Gastroesophageal sphincter (tissue), 4 donors: ENCODE measurements at regions not wholly inside any gene's neighbourhood (a gene's known extent, or its start where the extent isn't known, plus 50 kb on each side); places are given as distances from the start of the nearest gene placed in this dataset.
"Not testable (repeated sequence)": the region's sequence is repeated elsewhere in the genome, so short reads cannot be mapped to it uniquely, and the experiment has no call there.

Experiments
- ATAC-seq: fragments of 150-250 bp; one replicate; pipeline ENCODE4 v1.9.1; 2016; ENCODE audit warnings: mild to moderate bottlenecking, moderate library complexity
- H3K27ac ChIP-seq, 4 donors: fragments of 200-600 bp; sonication (generic) in 3 of 4; 1 replicate in 3 of 4; 2 replicates in 1 of 4; pipeline ENCODE4 v1.5.1; 2016 to 2019
- H3K27me3 ChIP-seq: fragments of 200-600 bp; sonication (generic); one replicate; pipeline ENCODE4 v1.5.1; 2019
- H3K36me3 ChIP-seq, 2 donors: fragments of 200-600 bp; sonication (generic); one replicate each; pipeline ENCODE4 v1.5.1; 2019; ENCODE audit warnings: control low read depth in 1 of 2
- H3K4me1 ChIP-seq, 3 donors: fragments of 200-600 bp; sonication (generic); 1 replicate in 2 of 3; 2 replicates in 1 of 3; pipeline ENCODE4 v1.5.1; 2016 to 2019; ENCODE audit warnings: control low read depth in 2 of 3
- H3K4me3 ChIP-seq, 2 donors: fragments of 200-600 bp; sonication (generic); one replicate each; pipeline ENCODE4 v1.5.1; 2019; ENCODE audit warnings: mild to moderate bottlenecking in 1 of 2, moderate library complexity in 1 of 2
- H3K9me3 ChIP-seq, 3 donors: fragments of 200-600 bp; sonication (generic); one replicate each; pipeline ENCODE4 v1.5.1; 2017 to 2019; ENCODE audit warnings: control low read depth in 2 of 3
- EP300 ChIP-seq: sonication (generic); formaldehyde crosslinking; IDR thresholded peaks from one replicate; pipeline ENCODE4 v1.6.1; 2017; ENCODE audit warnings: antibody characterized with exemption, mild to moderate bottlenecking
- POLR2A ChIP-seq, 2 donors: fragments of 450-650 bp; IDR thresholded peaks; one replicate each; pipeline ENCODE4 v1.6.1; 2017; ENCODE audit warnings: antibody characterized with exemption in 2 of 2, mild to moderate bottlenecking in 2 of 2, moderate library complexity in 1 of 2
- POLR2AphosphoS5 ChIP-seq: sonication (generic); formaldehyde crosslinking; IDR thresholded peaks from one replicate; pipeline ENCODE4 v1.6.1; 2017; ENCODE audit warnings: antibody characterized with exemption
- WGBS, 2 donors: methylation state at CpG; one replicate each; pipeline ENCODE4 v1.1.5; 2018; ENCODE audit warnings: low coverage in 1 of 2; 5-methylcytosine and 5-hydroxymethylcytosine counted together
- TF ChIP-seq, protein P1 (sequence below), 4 experiments: fragments of 200-600 bp in 2 of 4; fragments of 450-650 bp in 2 of 4; sonication (generic) in 1 of 4; IDR thresholded peaks; one replicate each; pipeline ENCODE4 v1.5.1; 2017 to 2019; ENCODE audit warnings: antibody characterized with exemption in 4 of 4, mild to moderate bottlenecking in 2 of 4, moderate library complexity in 2 of 4

DNA sequence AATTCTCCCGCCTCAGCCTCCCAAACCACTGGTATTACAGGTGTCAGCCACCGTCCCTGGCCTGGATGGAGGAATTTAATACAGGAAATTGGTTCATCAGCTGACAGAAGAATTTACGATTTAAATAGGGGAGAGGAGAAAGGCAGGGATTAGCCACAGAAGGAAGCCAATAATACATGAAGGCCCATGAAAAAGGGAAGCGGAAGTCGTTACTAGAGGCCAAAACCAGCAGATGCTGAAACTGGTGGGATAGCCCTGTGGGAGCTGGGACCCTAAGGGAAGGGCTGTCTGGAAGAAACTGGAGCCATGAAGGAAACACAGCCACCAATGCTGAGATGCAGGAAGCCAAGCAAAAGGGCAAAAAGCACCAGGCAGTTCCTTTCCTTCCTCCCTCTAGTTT is 163.7 kb upstream of the RMP24 start:
- 62 to 79% methylated on average over 2 of the region's 5 CpGs for WGBS, 2 donors
- no peak overlapping the region for H3K27ac ChIP-seq

DNA sequence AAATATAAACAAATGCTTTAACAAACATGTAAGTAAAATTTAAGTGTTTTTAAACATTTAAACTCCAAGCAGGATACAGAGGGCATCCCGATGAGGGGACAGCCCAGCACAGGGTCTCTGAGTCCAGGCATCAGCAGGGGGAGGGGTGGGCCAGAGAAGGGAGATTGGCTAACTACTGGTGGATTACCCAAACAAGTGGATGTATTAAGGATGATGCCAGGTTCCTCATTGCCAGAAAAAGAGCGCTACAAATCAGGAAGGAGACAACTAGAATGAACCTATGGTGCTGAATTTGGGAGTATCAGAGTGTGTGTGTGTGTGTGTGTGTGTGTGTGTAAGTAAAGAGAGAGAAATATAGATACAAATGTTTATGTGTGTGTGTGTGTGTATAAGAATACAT is 162.0 kb upstream of the RMP24 start:
- TF ChIP-seq, protein P1, sequence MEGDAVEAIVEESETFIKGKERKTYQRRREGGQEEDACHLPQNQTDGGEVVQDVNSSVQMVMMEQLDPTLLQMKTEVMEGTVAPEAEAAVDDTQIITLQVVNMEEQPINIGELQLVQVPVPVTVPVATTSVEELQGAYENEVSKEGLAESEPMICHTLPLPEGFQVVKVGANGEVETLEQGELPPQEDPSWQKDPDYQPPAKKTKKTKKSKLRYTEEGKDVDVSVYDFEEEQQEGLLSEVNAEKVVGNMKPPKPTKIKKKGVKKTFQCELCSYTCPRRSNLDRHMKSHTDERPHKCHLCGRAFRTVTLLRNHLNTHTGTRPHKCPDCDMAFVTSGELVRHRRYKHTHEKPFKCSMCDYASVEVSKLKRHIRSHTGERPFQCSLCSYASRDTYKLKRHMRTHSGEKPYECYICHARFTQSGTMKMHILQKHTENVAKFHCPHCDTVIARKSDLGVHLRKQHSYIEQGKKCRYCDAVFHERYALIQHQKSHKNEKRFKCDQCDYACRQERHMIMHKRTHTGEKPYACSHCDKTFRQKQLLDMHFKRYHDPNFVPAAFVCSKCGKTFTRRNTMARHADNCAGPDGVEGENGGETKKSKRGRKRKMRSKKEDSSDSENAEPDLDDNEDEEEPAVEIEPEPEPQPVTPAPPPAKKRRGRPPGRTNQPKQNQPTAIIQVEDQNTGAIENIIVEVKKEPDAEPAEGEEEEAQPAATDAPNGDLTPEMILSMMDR (IDR thresholded peaks at IDR 0.05) = no peak
- no peak for TF ChIP-seq POLR2A (IDR thresholded peaks at IDR 0.05)
- TF ChIP-seq EP300 = no peak
- no peak for TF ChIP-seq POLR2AphosphoS5
- Histone ChIP-seq H3K9me3 (no peaks in the 10 kb centered on the region), H3K36me3 (no peaks in the 10 kb centered on the region), H3K27ac (no peak overlapping the region), H3K4me1 (no peaks in the 10 kb centered on the region), H3K4me3 (no peak overlapping the region), H3K27me3 (no peaks in the 10 kb centered on the region)
- WGBS, 2 donors = 79 to 89% methylated on average over 1 to 2 of the region's 2 CpGs
- no peak for ATAC-seq

More for the DNA sequence above, 163.7 kb upstream of the RMP24 start:
- no peaks in the 10 kb centered on the region for H3K9me3 ChIP-seq
- TF ChIP-seq, protein P1 (IDR thresholded peaks at IDR 0.05) = no peak
- TF ChIP-seq EP300 = no peak
- TF ChIP-seq POLR2A (IDR thresholded peaks at IDR 0.05) = no peak
- H3K4me1 ChIP-seq = no peaks in the 10 kb centered on the region
- H3K36me3 ChIP-seq = no peaks in the 10 kb centered on the region
- ATAC-seq = no peak
- H3K27me3 ChIP-seq = no peaks in the 10 kb centered on the region
- H3K4me3 ChIP-seq = no peak overlapping the region

DNA sequence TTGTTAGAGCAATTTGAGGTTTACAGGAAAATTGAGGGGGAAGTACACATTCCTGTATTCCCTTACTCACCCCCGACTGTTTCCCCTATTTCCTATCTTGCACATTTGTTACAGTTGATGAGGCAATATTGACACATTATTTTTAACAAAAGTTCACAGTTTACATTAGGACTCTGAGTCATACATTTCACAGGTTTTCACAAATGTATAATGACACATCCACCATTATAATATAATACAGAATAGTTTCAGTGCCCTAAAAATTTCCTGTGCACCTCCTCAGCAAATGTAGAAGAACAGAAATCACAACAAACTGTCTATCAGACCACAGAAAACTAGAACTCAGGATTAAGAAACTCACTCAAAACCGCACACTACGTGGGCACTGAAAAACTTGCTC is 160.6 kb upstream of the RMP24 start:
- ATAC-seq = no peak
- Histone ChIP-seq H3K36me3 (no peaks in the 10 kb centered on the region), H3K4me1 (no peaks in the 10 kb centered on the region), H3K27me3 (no peaks in the 10 kb centered on the region), H3K4me3 (no peak overlapping the region), H3K27ac (no peak overlapping the region), H3K9me3 (no peaks in the 10 kb centered on the region)
- 72 to 73% methylated on average over 3 of the region's 3 CpGs for WGBS, 2 donors
- TF ChIP-seq, protein P1 (IDR thresholded peaks at IDR 0.05) = no peak
- no peak for TF ChIP-seq POLR2AphosphoS5
- no peak for TF ChIP-seq POLR2A (IDR thresholded peaks at IDR 0.05)
- TF ChIP-seq EP300 = no peak

DNA sequence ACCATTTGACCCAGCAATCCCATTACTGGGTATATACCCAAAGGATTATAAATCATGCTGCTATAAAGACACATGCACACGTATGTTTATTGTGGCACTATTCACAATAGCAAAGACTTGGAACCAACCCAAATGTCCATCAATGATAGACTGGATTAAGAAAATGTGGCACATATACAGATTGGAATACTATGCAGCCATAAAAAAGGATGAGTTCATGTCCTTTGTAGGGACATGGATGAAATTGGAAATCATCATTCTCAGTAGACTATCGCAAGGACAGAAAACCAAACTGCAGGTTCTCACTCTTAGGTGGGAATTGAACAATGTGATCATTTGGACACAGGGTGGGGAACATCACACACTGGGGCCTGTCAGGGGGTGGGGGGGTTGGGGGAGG is 157.5 kb upstream of the RMP24 start:
- not testable (repeated sequence) for H3K4me1 ChIP-seq, H3K27me3 ChIP-seq, ATAC-seq, H3K27ac ChIP-seq, H3K9me3 ChIP-seq, H3K4me3 ChIP-seq, H3K36me3 ChIP-seq
- 33 to 100% methylated on average over 1 of the region's 2 CpGs for WGBS, 2 donors

DNA sequence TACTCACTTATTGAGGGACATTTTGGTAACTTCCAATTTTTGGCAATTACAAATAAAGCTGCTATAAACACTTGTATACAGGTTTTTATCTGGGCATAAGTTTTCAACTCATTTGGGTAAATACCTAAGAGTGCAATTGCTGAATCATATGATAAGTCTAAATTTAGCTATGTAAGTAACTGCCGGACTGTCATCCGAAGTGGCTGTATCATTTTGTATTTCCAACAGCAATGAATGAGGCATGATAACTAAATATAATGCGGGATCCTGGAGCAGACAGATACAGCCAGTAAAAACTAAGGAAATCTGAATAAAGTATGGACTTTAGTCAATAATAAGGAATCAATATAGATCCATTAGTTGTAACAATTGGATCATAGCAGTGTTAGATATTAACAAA is 156.5 kb upstream of the RMP24 start:
- no peak for ATAC-seq

More for the DNA sequence above, 156.5 kb upstream of the RMP24 start:
- Histone ChIP-seq H3K36me3 (no peaks in the 10 kb centered on the region), H3K27me3 (no peaks in the 10 kb centered on the region), H3K4me1 (no peaks in the 10 kb centered on the region), H3K4me3 (no peak overlapping the region), H3K9me3 (no peaks in the 10 kb centered on the region), H3K27ac (no peak overlapping the region)
- no peak for TF ChIP-seq POLR2AphosphoS5
- TF ChIP-seq POLR2A (IDR thresholded peaks at IDR 0.05) = no peak
- TF ChIP-seq, protein P1 (IDR thresholded peaks at IDR 0.05) = no peak
- no peak for TF ChIP-seq EP300
- WGBS, 2 donors = 78 to 81% methylated on average over 3 of the region's 3 CpGs
